Peyer's patch (tissue), 4 donors: ENCODE measurements at regions not wholly inside any gene's neighbourhood (a gene's known extent, or its start where the extent isn't known, plus 50 kb on each side); places are given as distances from the start of the nearest gene placed in this dataset.

Source experiments
- CTCF ChIP-seq, 6 experiments: fragments of 450-650 bp in 4 of 6; fragments of 200-600 bp in 2 of 6; sonication (generic) in 1 of 6; IDR thresholded peaks; one replicate each; pipeline ENCODE4 v1.5.1; 2017 to 2019; ENCODE audit warnings: antibody characterized with exemption in 6 of 6, mild to moderate bottlenecking in 3 of 6, moderate library complexity in 1 of 6
- POLR2A ChIP-seq, 2 donors: fragments of 450-650 bp; IDR thresholded peaks; one replicate each; pipeline ENCODE4 v1.5.1; 2017; ENCODE audit warnings: antibody characterized with exemption in 2 of 2, mild to moderate bottlenecking in 2 of 2, moderate library complexity in 2 of 2

GRCh38 chr13:66021846-66022245 lies 1208.3 kb downstream of the PCDH9 start:
- no peak for TF ChIP-seq CTCF (IDR thresholded peaks at IDR 0.05)
- TF ChIP-seq POLR2A (IDR thresholded peaks at IDR 0.05): no peak
